ENCODE measurements at regions not wholly inside any gene's neighbourhood (a gene's known extent, or its start where the extent isn't known, plus 50 kb on each side); places are given as distances from the start of the nearest gene placed in this dataset.

- ChIA-PET CTCF (no interaction called here), POLR2A (ENCODE audit: unreplicated experiment) (no interaction called here)
- Histone ChIP-seq H2BK20ac (ENCODE audit: low read depth, low read length) (no peak overlapping the region), H4K20me1 (ENCODE audit: insufficient read depth, low read length) (no peaks in the 10 kb centered on the region), H4K8ac (ENCODE audit: low read depth in 2 of 2, low read length in 2 of 2) (no peak overlapping the region), H3K56ac (ENCODE audit: extremely low read depth, insufficient read depth, low read length) (no peak overlapping the region), H3K9me1 (ENCODE audit: insufficient read depth, low read length) (no peaks in the 10 kb centered on the region), H3K4me2 (ENCODE audit: low read depth, low read length) (no peak overlapping the region), H3K9me3 (ENCODE audit: control insufficient read depth, insufficient read depth, low read length) (no peaks in the 10 kb centered on the region), H2BK5ac (ENCODE audit: low read depth, low read length, poor library complexity, severe bottlenecking) (no peak overlapping the region), H3K4me3 (ENCODE audit: insufficient read depth, low read depth, low read length) (no peak overlapping the region), H2BK120ac (ENCODE audit: low read depth, low read length) (no peak overlapping the region), H3K14ac (replicated peaks; ENCODE audit: low read depth, low read length) (no peak overlapping the region), H3K23ac (ENCODE audit: low read depth, low read length) (no peak overlapping the region), H3K79me1 (ENCODE audit: low read depth in 1 of 2, low read length in 2 of 2) (no peaks in the 10 kb centered on the region), H3K9ac (ENCODE audit: low read depth, low read length) (no peak overlapping the region), H3K4me1 (ENCODE audit: control insufficient read depth, insufficient read depth, low read length) (no peaks in the 10 kb centered on the region), H2AK5ac (ENCODE audit: low read depth, low read length) (no peak overlapping the region), H3K4ac (ENCODE audit: low read depth, low read length) (no peak overlapping the region), H3K27me3 (ENCODE audit: control insufficient read depth, insufficient read depth, low read length) (no peaks in the 10 kb centered on the region), H2AK9ac (replicated peaks; ENCODE audit: low read depth, low read length, poor library complexity) (no peak overlapping the region), H3K36me3 (ENCODE audit: control insufficient read depth, insufficient read depth, low read length) (no peaks in the 10 kb centered on the region), H2BK15ac (ENCODE audit: low read depth, low read length) (no peak overlapping the region), H4K91ac (ENCODE audit: insufficient read depth, low read depth, low read length) (no peak overlapping the region), H3K27ac (ENCODE audit: insufficient read depth, low read length) (no peak overlapping the region), H3K18ac (ENCODE audit: low read depth, low read length) (no peak overlapping the region), H4K5ac (ENCODE audit: low read depth, low read length) (no peak overlapping the region), H2AFZ (replicated peaks; ENCODE audit: low read length, poor library complexity) (no peak overlapping the region)
- intact Hi-C loops (cut with micrococcal nuclease), result no loop called here
- in situ Hi-C loops (cut with MboI; ENCODE audit: low sequenced_read_pairs), result no loop called here
- dilution Hi-C loops (cut with HindIII; ENCODE audit: low sequenced_read_pairs, unreplicated experiment), result no loop called here
- WGBS, 2 experiments (ENCODE audit: extremely low coverage in 2 of 2, insufficient read length in 1 of 2), result no CpG with 5 or more reads among the region's 7 CpGs
- ATAC-seq (ENCODE audit: low read depth), result no peak
- no peak for DNase-seq
- no TSS peak for BruUV-seq (replicated peaks)
- no peak for TF ChIP-seq BHLHE40 (IDR thresholded peaks at IDR 0.05; ENCODE audit: low read depth, low read length)
- TF ChIP-seq RCOR1 (IDR thresholded peaks at IDR 0.05; ENCODE audit: insufficient replicate concordance, low read length), result no peak
- TF ChIP-seq POLR2A (IDR thresholded peaks at IDR 0.05; ENCODE audit: low read depth, low read length), result no peak
- TF ChIP-seq, protein P1, sequence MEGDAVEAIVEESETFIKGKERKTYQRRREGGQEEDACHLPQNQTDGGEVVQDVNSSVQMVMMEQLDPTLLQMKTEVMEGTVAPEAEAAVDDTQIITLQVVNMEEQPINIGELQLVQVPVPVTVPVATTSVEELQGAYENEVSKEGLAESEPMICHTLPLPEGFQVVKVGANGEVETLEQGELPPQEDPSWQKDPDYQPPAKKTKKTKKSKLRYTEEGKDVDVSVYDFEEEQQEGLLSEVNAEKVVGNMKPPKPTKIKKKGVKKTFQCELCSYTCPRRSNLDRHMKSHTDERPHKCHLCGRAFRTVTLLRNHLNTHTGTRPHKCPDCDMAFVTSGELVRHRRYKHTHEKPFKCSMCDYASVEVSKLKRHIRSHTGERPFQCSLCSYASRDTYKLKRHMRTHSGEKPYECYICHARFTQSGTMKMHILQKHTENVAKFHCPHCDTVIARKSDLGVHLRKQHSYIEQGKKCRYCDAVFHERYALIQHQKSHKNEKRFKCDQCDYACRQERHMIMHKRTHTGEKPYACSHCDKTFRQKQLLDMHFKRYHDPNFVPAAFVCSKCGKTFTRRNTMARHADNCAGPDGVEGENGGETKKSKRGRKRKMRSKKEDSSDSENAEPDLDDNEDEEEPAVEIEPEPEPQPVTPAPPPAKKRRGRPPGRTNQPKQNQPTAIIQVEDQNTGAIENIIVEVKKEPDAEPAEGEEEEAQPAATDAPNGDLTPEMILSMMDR (conservative IDR thresholded peaks at IDR 0.05; ENCODE audit: low read depth, low read length), result no peak
- no peak for TF ChIP-seq ELK1 (IDR thresholded peaks at IDR 0.05; ENCODE audit: borderline replicate concordance, low read depth, low read length)
- TF ChIP-seq RFX5 (IDR thresholded peaks at IDR 0.05; ENCODE audit: low read depth, low read length), result no peak
- TF ChIP-seq FOS (IDR thresholded peaks at IDR 0.05; ENCODE audit: low read depth, low read length), result no peak
- TF ChIP-seq MAFK (IDR thresholded peaks at IDR 0.05; ENCODE audit: low read depth, low read length), result no peak
- no peak for TF ChIP-seq RAD21 (IDR thresholded peaks at IDR 0.05; ENCODE audit: low read length)
- TF ChIP-seq NFE2L2 (IDR thresholded peaks at IDR 0.05; ENCODE audit: low read depth, low read length), result no peak
- TF ChIP-seq CEBPB (IDR thresholded peaks at IDR 0.05; ENCODE audit: low read depth, low read length), result no peak
- TF ChIP-seq MAZ (IDR thresholded peaks at IDR 0.05; ENCODE audit: borderline replicate concordance, low read depth, low read length), result no peak
- TF ChIP-seq SMC3 (IDR thresholded peaks at IDR 0.05; ENCODE audit: low read depth, low read length), result no peak
- TF ChIP-seq MXI1 (IDR thresholded peaks at IDR 0.05; ENCODE audit: borderline replicate concordance, low read depth, low read length), result no peak
Measured at GRCh38 chr7:119713606-119714005, 559.4 kb upstream of the KCND2 start.

Data from IMR-90 (cell line).